Tibial artery (tissue), 4 donors: ENCODE measurements at regions not wholly inside any gene's neighbourhood (a gene's known extent, or its start where the extent isn't known, plus 50 kb on each side); places are given as distances from the start of the nearest gene placed in this dataset.

Experiments used
- DNase-seq, 2 donors: peaks; one replicate each; pipeline ENCODE4 v3.0.0-alpha.2; 2019
- H3K27ac ChIP-seq, 2 donors: fragments of 200-600 bp; sonication (generic) in 1 of 2; 1 replicate in 1 of 2; 2 replicates in 1 of 2; pipeline ENCODE4 v1.5.1; 2018 to 2019; ENCODE audit warnings: mild to moderate bottlenecking in 1 of 2
- H3K27me3 ChIP-seq, 2 donors: fragments of 200-600 bp; sonication (generic) in 1 of 2; one replicate each; pipeline versions ENCODE4 v1.5.1 to v1.6.0; 2016 to 2019
- H3K36me3 ChIP-seq, 3 donors: fragments of 200-600 bp; sonication (generic) in 2 of 3; one replicate each; pipeline ENCODE4 v1.5.1; 2016 to 2019; ENCODE audit warnings: mild to moderate bottlenecking in 2 of 3
- H3K4me1 ChIP-seq, 4 donors: fragments of 200-600 bp; sonication (generic) in 2 of 4; 1 replicate in 3 of 4; 2 replicates in 1 of 4; pipeline ENCODE4 v1.5.1; 2016 to 2019
- H3K4me3 ChIP-seq, 2 donors: fragments of 200-600 bp; sonication (generic) in 1 of 2; 1 replicate in 1 of 2; 2 replicates in 1 of 2; pipeline ENCODE4 v1.5.1; 2018 to 2019; ENCODE audit warnings: mild to moderate bottlenecking in 2 of 2
- H3K9me3 ChIP-seq, 3 donors: fragments of 200-600 bp; sonication (generic) in 1 of 3; one replicate each; pipeline ENCODE4 v1.5.1; 2016 to 2019
- CTCF ChIP-seq, 2 experiments: fragments of 200-600 bp in 1 of 2; fragments of 450-650 bp in 1 of 2; IDR thresholded peaks; one replicate each; pipeline ENCODE4 v1.5.1; 2017 to 2019; ENCODE audit warnings: antibody characterized with exemption in 2 of 2, mild to moderate bottlenecking in 1 of 2, moderate library complexity in 1 of 2
- intact Hi-C: fragments of 100-400 bp; cut with DNase I; formaldehyde crosslinking; loops from one replicate; pipeline ENCODE4 v1.15.0; 2023; ENCODE audit warnings: low total_unique reads

- TF ChIP-seq CTCF (IDR thresholded peaks at IDR 0.05), result no peak
- Histone ChIP-seq H3K9me3 (no peaks in the 10 kb centered on the region), H3K27ac (peak overlapping the region in 1 of 2 donors; percentile 13), H3K4me1 (peaks cover 0 to 17% (median 7%) of the 10 kb centered on the region in 4 donors), H3K36me3 (no peaks in the 10 kb centered on the region), H3K4me3 (no peak overlapping the region), H3K27me3 (no peaks in the 10 kb centered on the region)
- no peak for DNase-seq
- intact Hi-C loops, result no loop called here
Observed at GRCh38 chr6:156045401-156046267, 590.0 kb upstream of the NOX3 start.

- intact Hi-C loops, result no loop called here
- Histone ChIP-seq H3K27me3 (no peaks in the 10 kb centered on the region), H3K4me3 (no peak overlapping the region), H3K4me1 (no peaks in the 10 kb centered on the region), H3K9me3 (no peaks in the 10 kb centered on the region), H3K27ac (no peak overlapping the region), H3K36me3 (no peaks in the 10 kb centered on the region)
- no peak for TF ChIP-seq CTCF (IDR thresholded peaks at IDR 0.05)
- DNase-seq, result no peak
Observed at GRCh38 chr6:156033598-156033997, 578.0 kb upstream of the NOX3 start.

GRCh38 chr6:156031516-156031915 lies 575.9 kb upstream of the NOX3 start:
- Histone ChIP-seq H3K4me3 (no peak overlapping the region), H3K27me3 (no peaks in the 10 kb centered on the region), H3K9me3 (no peaks in the 10 kb centered on the region), H3K4me1 (peaks cover 0 to 8% (median 1%) of the 10 kb centered on the region in 4 donors), H3K36me3 (no peaks in the 10 kb centered on the region), H3K27ac (no peak overlapping the region)
- TF ChIP-seq CTCF (IDR thresholded peaks at IDR 0.05), result no peak
- intact Hi-C loops, result no loop called here
- no peak for DNase-seq

- H3K27ac ChIP-seq, result no peak overlapping the region
- no peaks in the 10 kb centered on the region for H3K27me3 ChIP-seq
- H3K9me3 ChIP-seq, result peaks cover 0 to 6% (median 0%) of the 10 kb centered on the region in 3 donors
- H3K4me3 ChIP-seq, result no peak overlapping the region
- no peaks in the 10 kb centered on the region for H3K36me3 ChIP-seq
- peaks cover 0 to 11% (median 3%) of the 10 kb centered on the region in 4 donors for H3K4me1 ChIP-seq
- intact Hi-C loops, result no loop called here
- no peak for TF ChIP-seq CTCF (IDR thresholded peaks at IDR 0.05)
- no peak for DNase-seq
Observed at GRCh38 chr6:156030053-156030452, 574.4 kb upstream of the NOX3 start.

- H3K4me1 ChIP-seq, result peaks cover 0 to 11% (median 3%) of the 10 kb centered on the region in 4 donors
- H3K27me3 ChIP-seq, result no peaks in the 10 kb centered on the region
- H3K36me3 ChIP-seq, result no peaks in the 10 kb centered on the region
- no peak overlapping the region for H3K4me3 ChIP-seq
- no peak overlapping the region for H3K27ac ChIP-seq
- intact Hi-C loops, result no loop called here
- no peak for DNase-seq
- TF ChIP-seq CTCF (IDR thresholded peaks at IDR 0.05), result no peak
- peaks cover 0 to 12% (median 0%) of the 10 kb centered on the region in 3 donors for H3K9me3 ChIP-seq
Observed at GRCh38 chr6:156029286-156029985, 573.8 kb upstream of the NOX3 start.
